A673 (cell line): ENCODE measurements at regions not wholly inside any gene's neighbourhood (a gene's known extent, or its start where the extent isn't known, plus 50 kb on each side); places are given as distances from the start of the nearest gene placed in this dataset.

ENCODE experiments used
- BruUV-seq: library from RNA; stranded (reverse); fragments of 400-500 nt; replicated peaks from 2 replicates; lab custom pipeline; 2021; lab: Mats Ljungman, UMichigan
- CTCF ChIA-PET: fragments of 300-600 bp; sonication (Branson Sonifier 250); formaldehyde crosslinking; loops from one replicate; lab custom pipeline; 2022; ENCODE audit warnings: antibody characterized with exemption; lab: Charles Lee
- POLR2A ChIA-PET: fragments of 300-600 bp; sonication (Branson Sonifier 250); formaldehyde crosslinking; loops from one replicate; lab custom pipeline; 2022; ENCODE audit warnings: antibody characterized with exemption; ENCODE audit not compliant: low non-redundant PET; lab: Charles Lee
- DNase-seq: peaks from one replicate; pipeline ENCODE4 v3.0.0-alpha.2; 2015; ENCODE audit warnings: low spot score
- H3K27ac ChIP-seq: fragments of 200-600 bp; sonication (generic); 2 replicates; pipeline ENCODE4 v1.5.1; 2016; ENCODE audit warnings: mixed run types, low read depth, mild to moderate bottlenecking, mixed read lengths, antibody characterized with exemption, low read length; ENCODE audit not compliant: poor library complexity, severe bottlenecking
- H3K27me3 ChIP-seq: fragments of 200-600 bp; sonication (generic); replicated peaks from 2 replicates; pipeline ENCODE4 v1.6.1; 2017; ENCODE audit warnings: mixed run types, low read depth, mild to moderate bottlenecking, mixed read lengths, antibody characterized with exemption, low read length; ENCODE audit not compliant: insufficient read depth, poor library complexity
- H3K36me3 ChIP-seq: fragments of 200-600 bp; sonication (generic); 2 replicates; pipeline ENCODE4 v1.6.1; 2016; ENCODE audit warnings: mixed run types, mild to moderate bottlenecking, mixed read lengths, antibody characterized with exemption, low read length; ENCODE audit not compliant: insufficient read depth, poor library complexity, severe bottlenecking
- H3K4me1 ChIP-seq: fragments of 200-600 bp; sonication (generic); 2 replicates; pipeline ENCODE4 v1.6.1; 2017; ENCODE audit warnings: mixed run types, mild to moderate bottlenecking, mixed read lengths, antibody characterized with exemption, low read length; ENCODE audit not compliant: insufficient read depth, poor library complexity, severe bottlenecking
- H3K4me3 ChIP-seq: fragments of 200-600 bp; sonication (generic); 2 replicates; pipeline ENCODE4 v1.5.1; 2016; ENCODE audit warnings: low read depth, mixed run types, mild to moderate bottlenecking, mixed read lengths, low read length; ENCODE audit not compliant: poor library complexity, severe bottlenecking
- H3K9me3 ChIP-seq: fragments of 200-600 bp; sonication (generic); 2 replicates; pipeline ENCODE4 v1.6.1; 2016; ENCODE audit warnings: mixed run types, low read depth, mild to moderate bottlenecking, mixed read lengths, antibody characterized with exemption, low read length; ENCODE audit not compliant: poor library complexity, severe bottlenecking
- CTCF ChIP-seq: fragments of 300-800, 200-600 bp; sonication (generic); conservative IDR thresholded peaks from 2 replicates; pipeline ENCODE4 v1.5.1; 2017; ENCODE audit warnings: low read depth, mild to moderate bottlenecking, antibody characterized with exemption, low read length, moderate library complexity, mixed read lengths
- EZH2 ChIP-seq: fragments of 200-600 bp; sonication (generic); IDR thresholded peaks from 2 replicates; pipeline ENCODE4 v1.6.1; 2017; ENCODE audit warnings: borderline replicate concordance, low read depth, mild to moderate bottlenecking, mixed read lengths, antibody characterized with exemption, low read length; ENCODE audit not compliant: poor library complexity, severe bottlenecking
- intact Hi-C: fragments of 100-400 bp; cut with micrococcal nuclease; formaldehyde crosslinking; loops from one replicate; pipeline ENCODE4 v1.10.0; 2022; ENCODE audit not compliant: unreplicated experiment

GRCh38 chr17:55614061-55614460 is 102.8 kb upstream of the SMIM36 start:
- intact Hi-C loops = no loop called here
- POLR2A ChIA-PET = no interaction called here
- BruUV-seq = no TSS peak
- no peak for DNase-seq
- Histone ChIP-seq H3K36me3 (no peaks in the 10 kb centered on the region), H3K27ac (no peak overlapping the region), H3K4me1 (no peaks in the 10 kb centered on the region), H3K4me3 (no peak overlapping the region), H3K27me3 (peaks cover 71% of the 10 kb centered on the region), H3K9me3 (no peaks in the 10 kb centered on the region)
- CTCF ChIA-PET = no interaction called here
- TF ChIP-seq EZH2 = no peak
- no peak for TF ChIP-seq CTCF

GRCh38 chr17:55612691-55613141 is 101.5 kb upstream of the SMIM36 start:
- Histone ChIP-seq H3K36me3 (no peaks in the 10 kb centered on the region), H3K27ac (no peak overlapping the region), H3K27me3 (peaks cover 60% of the 10 kb centered on the region), H3K9me3 (no peaks in the 10 kb centered on the region), H3K4me3 (no peak overlapping the region), H3K4me1 (peaks cover 1% of the 10 kb centered on the region)
- BruUV-seq = no TSS peak
- TF ChIP-seq CTCF (no peak), EZH2 (no peak)
- ChIA-PET CTCF (interaction anchor here (0.6 kb wide), 1 partner anchor 158 kb away, joined by 3 read pairs; no protein-coding TSS in a partner anchor), POLR2A (no interaction called here)
- no peak for DNase-seq
- intact Hi-C loops = no loop called here

- DNase-seq = peak; percentile 66
- CTCF ChIA-PET = no interaction called here
- TF ChIP-seq EZH2 (no peak), CTCF (no peak)
Measured at GRCh38 chr17:55607731-55608341, 96.6 kb upstream of the SMIM36 start.

More at GRCh38 chr17:55607731-55608341, 96.6 kb upstream of the SMIM36 start:
- no peaks in the 10 kb centered on the region for H3K36me3 ChIP-seq
- intact Hi-C loops = no loop called here
- BruUV-seq = no TSS peak
- no peak overlapping the region for H3K4me3 ChIP-seq
- no peak overlapping the region for H3K27ac ChIP-seq
- no peaks in the 10 kb centered on the region for H3K9me3 ChIP-seq
- H3K27me3 ChIP-seq = peaks cover 44% of the 10 kb centered on the region
- POLR2A ChIA-PET = no interaction called here
- H3K4me1 ChIP-seq = peaks cover 3% of the 10 kb centered on the region
